ENCODE measurements at regions not wholly inside any gene's neighbourhood (a gene's known extent, or its start where the extent isn't known, plus 50 kb on each side); places are given as distances from the start of the nearest gene placed in this dataset.

DNA sequence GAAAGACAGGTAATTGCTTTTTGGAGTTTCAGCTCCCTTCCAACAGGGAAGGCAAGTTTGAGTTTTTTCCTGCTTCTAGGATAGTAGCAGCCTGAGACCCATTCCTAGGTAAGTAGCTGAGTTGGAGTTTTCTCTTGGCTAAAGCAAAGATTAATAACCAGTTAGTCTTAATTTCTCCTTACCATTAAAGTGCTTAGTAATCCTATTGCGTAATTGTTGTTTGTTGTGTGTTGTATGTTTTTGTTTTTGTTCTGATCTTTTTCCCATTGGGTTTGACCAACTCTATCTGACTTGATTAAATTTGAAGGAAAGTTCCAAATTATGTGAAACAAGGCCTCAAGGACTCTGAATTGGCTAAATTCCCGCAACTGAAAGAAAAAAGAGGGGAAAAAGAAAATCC is 83.5 kb downstream of the TBX22 start:
- intact Hi-C loops (cut with DNase I) = no loop called here
- no peak for ATAC-seq
- DNase-seq (ENCODE audit: missing footprints) = no peak

DNA sequence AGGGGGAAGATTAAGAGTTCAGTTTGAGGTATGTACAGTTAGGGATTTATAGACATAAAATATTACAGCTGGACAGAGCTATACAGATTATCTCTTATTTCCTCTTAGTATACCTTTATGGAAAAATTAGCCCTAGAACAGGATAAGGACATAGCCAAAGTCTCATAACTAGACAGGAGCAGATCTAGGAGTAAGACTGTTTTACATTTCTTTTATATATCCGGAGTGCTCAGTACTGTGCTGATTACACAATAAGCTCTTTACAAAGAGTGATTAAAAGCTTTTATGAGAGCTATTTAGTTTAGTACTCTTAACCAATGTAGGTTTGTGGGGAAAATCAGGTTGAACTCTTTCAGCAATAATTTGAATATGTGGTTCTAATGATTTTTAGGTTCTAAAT is 105.8 kb downstream of the TBX22 start:
- no peak for DNase-seq (ENCODE audit: missing footprints)
- intact Hi-C loops (cut with DNase I) = no loop called here
- no peak for ATAC-seq

DNA sequence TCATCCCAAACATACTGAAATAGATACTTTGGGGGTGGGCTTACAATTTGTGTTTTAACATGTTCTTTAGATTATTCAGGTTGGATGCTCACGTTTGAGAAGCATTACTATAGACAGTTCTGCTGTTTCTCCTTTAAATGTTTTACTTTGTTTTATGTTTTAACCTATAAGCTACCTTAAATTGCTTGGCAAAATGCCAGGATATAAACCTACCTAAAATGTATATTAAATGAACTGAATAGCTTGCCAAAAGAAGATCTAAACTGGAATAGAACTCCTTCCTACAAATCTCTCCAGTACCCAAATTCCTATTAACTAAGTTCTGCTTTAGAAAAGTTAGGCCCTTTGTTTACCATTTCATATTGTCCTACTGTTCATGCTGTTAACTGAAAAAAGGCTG is 124.4 kb downstream of the TBX22 start:
- intact Hi-C loops (cut with DNase I) = no loop called here
- no peak for ATAC-seq

GRCh38 chrX:80139564-80139963 is 125.0 kb downstream of the TBX22 start:
- ATAC-seq = no peak
- intact Hi-C loops (cut with DNase I) = no loop called here

More for the DNA sequence above, 124.4 kb downstream of the TBX22 start:
- no peak for DNase-seq (ENCODE audit: missing footprints)

DNA sequence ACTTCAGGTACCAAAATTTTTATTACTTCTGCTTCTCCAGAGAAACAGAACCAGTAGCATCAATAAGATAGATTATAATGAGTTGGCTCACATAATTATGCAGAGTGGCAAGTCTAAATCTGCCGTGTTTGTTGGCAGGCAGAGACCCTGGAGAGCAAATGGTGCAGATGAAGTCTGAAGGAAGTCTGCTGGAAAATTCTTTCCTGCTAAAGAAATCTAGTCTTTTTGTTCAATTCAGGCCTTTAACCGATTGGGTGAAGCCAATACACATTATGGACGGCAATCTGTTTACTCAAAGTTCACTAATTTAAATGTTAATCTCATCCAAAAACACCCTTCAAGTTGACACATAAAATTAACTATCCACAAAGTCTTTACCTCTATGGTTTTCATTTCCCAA is 156.0 kb downstream of the TBX22 start:
- intact Hi-C loops (cut with DNase I) = no loop called here
- ATAC-seq (no peak), DNase-seq (ENCODE audit: missing footprints) (no peak)

More at GRCh38 chrX:80139564-80139963, 125.0 kb downstream of the TBX22 start:
- no peak for DNase-seq (ENCODE audit: missing footprints)

DNA sequence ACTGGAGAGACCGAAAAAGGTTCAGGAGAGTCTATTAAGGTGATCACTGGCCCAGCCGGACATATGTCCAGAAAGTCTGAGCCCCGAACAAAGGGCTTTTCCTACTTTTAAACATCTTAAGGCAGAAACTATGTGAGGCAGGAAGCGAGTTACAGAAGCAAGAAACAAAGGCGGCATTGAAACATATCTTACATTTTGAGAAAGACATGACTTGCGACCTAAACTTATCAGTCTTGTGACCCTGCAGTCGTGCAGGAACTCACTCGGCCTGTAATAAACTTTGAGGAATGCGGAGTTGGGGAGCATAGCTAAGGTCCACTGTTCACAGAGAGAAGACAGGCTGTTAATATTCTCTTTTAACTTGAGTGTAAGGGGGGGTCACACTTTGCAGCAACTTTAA is 158.7 kb downstream of the TBX22 start:
- ATAC-seq (no peak), DNase-seq (ENCODE audit: missing footprints) (no peak)
- intact Hi-C loops (cut with DNase I) = no loop called here

- peak; percentile 95 for ATAC-seq
- DNase-seq (ENCODE audit: missing footprints) = peak; percentile 82
- intact Hi-C loops (cut with DNase I) = no loop called here
Measured at GRCh38 chrX:80174925-80175574, 160.5 kb downstream of the TBX22 start.

- ATAC-seq = no peak
- intact Hi-C loops (cut with DNase I) = no loop called here
- DNase-seq (ENCODE audit: missing footprints) = no peak
Measured at GRCh38 chrX:80181079-80181478, 166.5 kb downstream of the TBX22 start.

GRCh38 chrX:80184854-80185253 is 170.3 kb downstream of the TBX22 start:
- intact Hi-C loops (cut with DNase I) = no loop called here
- no peak for ATAC-seq
- DNase-seq (ENCODE audit: missing footprints) = no peak

- DNase-seq (ENCODE audit: missing footprints) (no peak), ATAC-seq (no peak)
- intact Hi-C loops (cut with DNase I) = no loop called here
Measured at GRCh38 chrX:80206647-80207046, 192.1 kb downstream of the TBX22 start.

- ATAC-seq = no peak
- DNase-seq (ENCODE audit: missing footprints) = no peak
Measured at GRCh38 chrX:80207327-80207726, 192.8 kb downstream of the TBX22 start.

DNA sequence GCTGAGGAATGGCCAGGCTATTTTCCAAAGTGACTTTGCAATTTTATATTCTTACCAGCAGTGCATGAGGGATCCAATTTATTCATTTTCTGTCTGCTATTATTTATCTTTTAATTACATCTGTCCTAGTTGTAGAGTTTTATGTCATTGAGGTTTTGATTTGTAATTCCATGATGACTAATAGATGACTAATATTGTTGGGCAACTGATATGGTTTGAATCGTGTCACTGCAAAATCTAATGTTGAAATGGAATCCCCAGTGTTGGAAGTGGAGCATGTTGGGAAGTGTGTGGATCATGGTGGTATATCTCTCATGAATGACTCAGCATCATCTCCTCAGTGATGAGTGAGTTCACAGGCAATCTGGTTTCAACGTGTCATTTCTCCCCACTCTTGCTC is 201.5 kb downstream of the TBX22 start:
- no peak for ATAC-seq
- intact Hi-C loops (cut with DNase I) = no loop called here

More at GRCh38 chrX:80207327-80207726, 192.8 kb downstream of the TBX22 start:
- intact Hi-C loops (cut with DNase I) = no loop called here

DNA sequence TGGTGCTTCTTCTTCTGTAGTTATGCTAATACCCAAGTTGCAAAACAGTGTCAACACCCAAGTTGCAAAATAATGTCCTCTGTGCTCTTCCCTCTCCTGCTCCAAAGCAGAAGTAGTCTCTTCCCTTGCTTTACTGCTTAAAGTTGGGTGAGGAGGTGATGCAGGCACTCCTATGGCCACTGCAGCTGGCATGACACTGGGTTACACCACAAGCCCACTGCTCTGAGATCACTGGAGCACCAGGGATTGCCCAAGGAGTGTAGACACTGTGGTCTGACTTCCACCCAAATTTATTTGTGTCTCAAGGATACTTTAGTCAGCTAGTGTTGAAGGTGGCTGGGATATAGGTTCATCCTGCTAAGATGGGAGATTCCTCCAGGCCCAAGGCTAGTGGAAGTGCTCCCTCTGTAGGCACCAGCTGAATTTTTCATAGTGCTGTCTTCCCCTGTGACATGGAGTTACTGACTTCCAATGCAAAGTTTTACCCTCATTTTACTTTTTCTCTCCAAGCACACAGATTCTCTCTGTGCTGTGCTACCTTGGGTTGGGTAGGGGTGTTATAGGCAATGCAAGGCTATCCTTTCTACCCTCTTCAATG is 196.2 kb upstream of the TENT5D start:
- DNase-seq (ENCODE audit: missing footprints) = no peak
- ATAC-seq = no peak
- intact Hi-C loops (cut with DNase I) = no loop called here

More for the DNA sequence above, 201.5 kb downstream of the TBX22 start:
- no peak for DNase-seq (ENCODE audit: missing footprints)

- DNase-seq (ENCODE audit: missing footprints) = no peak
- intact Hi-C loops (cut with DNase I) = no loop called here
- ATAC-seq = no peak
Measured at GRCh38 chrX:80229626-80230025, 190.6 kb upstream of the TENT5D start.

DNA sequence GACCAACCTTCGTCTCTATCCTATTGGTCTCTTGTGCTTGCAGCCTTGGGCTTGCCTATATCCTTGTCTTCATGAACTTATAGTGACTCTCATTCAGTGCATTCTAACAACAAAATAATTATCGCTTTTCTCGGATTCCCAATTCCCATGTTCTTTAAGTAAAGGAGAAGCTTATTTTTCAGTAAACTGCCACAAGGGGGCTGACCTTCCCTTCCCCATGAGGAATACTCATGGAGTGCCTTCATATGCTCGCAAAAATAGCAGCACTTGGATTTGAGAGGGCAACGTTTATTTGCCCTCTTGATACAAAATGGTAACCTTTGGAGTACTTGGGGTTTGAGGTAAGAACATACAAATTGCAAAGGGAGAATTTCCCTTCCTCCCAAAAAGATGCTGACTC is 183.2 kb upstream of the TENT5D start:
- intact Hi-C loops (cut with DNase I) = no loop called here

GRCh38 chrX:80246271-80246670 is 174.0 kb upstream of the TENT5D start:
- intact Hi-C loops (cut with DNase I) = no loop called here
- ATAC-seq (no peak), DNase-seq (ENCODE audit: missing footprints) (no peak)

More for the DNA sequence above, 183.2 kb upstream of the TENT5D start:
- ATAC-seq = no peak
- no peak for DNase-seq (ENCODE audit: missing footprints)

GRCh38 chrX:80266287-80266686 is 154.0 kb upstream of the TENT5D start:
- ATAC-seq (no peak), DNase-seq (ENCODE audit: missing footprints) (no peak)
- intact Hi-C loops (cut with DNase I) = no loop called here

- DNase-seq (ENCODE audit: missing footprints) (no peak), ATAC-seq (no peak)
Measured at GRCh38 chrX:80266979-80267378, 153.3 kb upstream of the TENT5D start.

GRCh38 chrX:80267790-80268189 is 152.5 kb upstream of the TENT5D start:
- intact Hi-C loops (cut with DNase I) = no loop called here
- DNase-seq (ENCODE audit: missing footprints) (no peak), ATAC-seq (no peak)

More at GRCh38 chrX:80266979-80267378, 153.3 kb upstream of the TENT5D start:
- intact Hi-C loops (cut with DNase I) = no loop called here

DNA sequence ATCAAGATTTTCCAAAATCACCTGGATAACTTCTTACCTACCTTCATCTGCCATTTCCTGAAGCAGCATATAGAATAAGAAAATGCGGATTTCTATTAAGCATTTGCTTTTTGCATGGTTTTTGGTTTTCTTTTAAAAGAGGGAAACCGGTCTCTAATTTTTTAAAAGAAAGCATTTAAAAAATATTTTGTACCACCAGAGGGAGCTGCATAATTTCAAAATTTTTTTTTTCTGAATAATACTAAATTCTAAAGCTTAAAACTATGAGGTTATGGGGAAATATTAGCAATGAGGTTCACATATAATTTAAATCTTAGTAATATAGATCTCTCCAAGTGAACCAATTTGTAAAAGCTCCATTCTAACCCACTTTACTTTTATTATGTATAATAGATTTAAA is 137.7 kb upstream of the TENT5D start:
- intact Hi-C loops (cut with DNase I) = no loop called here
- DNase-seq (ENCODE audit: missing footprints) = no peak
- no peak for ATAC-seq
